ENCODE measurements at regions not wholly inside any gene's neighbourhood (a gene's known extent, or its start where the extent isn't known, plus 50 kb on each side); places are given as distances from the start of the nearest gene placed in this dataset.

DNA sequence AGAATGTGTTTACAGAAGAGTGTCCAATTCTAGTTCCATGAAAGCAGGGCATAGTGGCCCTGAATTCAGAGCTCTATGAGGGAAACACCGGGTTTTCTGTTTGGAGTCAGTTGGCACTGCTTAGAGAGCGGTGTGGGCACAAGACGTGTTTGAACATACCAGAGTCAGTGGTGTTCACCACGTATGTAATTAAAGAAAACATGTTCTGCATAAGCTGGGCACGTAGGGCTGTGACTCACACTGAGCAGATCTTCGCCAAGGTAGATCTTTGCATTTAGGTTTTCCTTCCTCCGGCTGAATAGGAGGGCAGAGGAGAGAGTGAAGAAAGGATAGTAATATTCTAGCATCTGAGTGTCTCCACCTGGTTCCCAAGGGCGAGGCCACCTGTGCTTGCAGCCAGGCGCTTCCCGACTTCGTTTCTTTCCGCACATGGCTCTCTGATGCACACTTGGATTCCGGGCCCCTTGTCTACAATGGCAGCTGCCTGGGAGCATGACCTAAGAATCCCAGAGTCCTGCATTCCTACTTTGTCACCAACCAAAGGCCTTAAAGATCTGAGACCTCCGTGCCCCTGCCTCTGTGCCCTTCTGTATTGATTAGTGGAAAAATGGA, 136.2 kb downstream of the ERMARD start:
- TF ChIP-seq, protein P1, sequence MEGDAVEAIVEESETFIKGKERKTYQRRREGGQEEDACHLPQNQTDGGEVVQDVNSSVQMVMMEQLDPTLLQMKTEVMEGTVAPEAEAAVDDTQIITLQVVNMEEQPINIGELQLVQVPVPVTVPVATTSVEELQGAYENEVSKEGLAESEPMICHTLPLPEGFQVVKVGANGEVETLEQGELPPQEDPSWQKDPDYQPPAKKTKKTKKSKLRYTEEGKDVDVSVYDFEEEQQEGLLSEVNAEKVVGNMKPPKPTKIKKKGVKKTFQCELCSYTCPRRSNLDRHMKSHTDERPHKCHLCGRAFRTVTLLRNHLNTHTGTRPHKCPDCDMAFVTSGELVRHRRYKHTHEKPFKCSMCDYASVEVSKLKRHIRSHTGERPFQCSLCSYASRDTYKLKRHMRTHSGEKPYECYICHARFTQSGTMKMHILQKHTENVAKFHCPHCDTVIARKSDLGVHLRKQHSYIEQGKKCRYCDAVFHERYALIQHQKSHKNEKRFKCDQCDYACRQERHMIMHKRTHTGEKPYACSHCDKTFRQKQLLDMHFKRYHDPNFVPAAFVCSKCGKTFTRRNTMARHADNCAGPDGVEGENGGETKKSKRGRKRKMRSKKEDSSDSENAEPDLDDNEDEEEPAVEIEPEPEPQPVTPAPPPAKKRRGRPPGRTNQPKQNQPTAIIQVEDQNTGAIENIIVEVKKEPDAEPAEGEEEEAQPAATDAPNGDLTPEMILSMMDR (IDR thresholded peaks at IDR 0.05; ENCODE audit: low read depth, low read length) = no peak
- no peak for TF ChIP-seq POLR2A (IDR thresholded peaks at IDR 0.05; ENCODE audit: extremely low read depth, insufficient read length)
